DMS153 treated with DMSO at 0.1 percent for 48 hours (cell line): ENCODE measurements at regions not wholly inside any gene's neighbourhood (a gene's known extent, or its start where the extent isn't known, plus 50 kb on each side); places are given as distances from the start of the nearest gene placed in this dataset.

ENCODE experiments used
- DNase-seq: peaks from one replicate; lab custom pipeline; 2025; ENCODE audit not compliant: unreplicated experiment; lab: John Stamatoyannopoulos, UW

- no peak for DNase-seq
Measured at GRCh38 chr18:39759926-39760325, 2194.3 kb upstream of the CELF4 start.

GRCh38 chr18:39753178-39753577, 2187.6 kb upstream of the CELF4 start:
- DNase-seq, result no peak

GRCh38 chr18:39752351-39752750, 2186.8 kb upstream of the CELF4 start:
- DNase-seq, result no peak

- no peak for DNase-seq
Measured at GRCh38 chr18:39751921-39752320, 2186.3 kb upstream of the CELF4 start.

- DNase-seq, result no peak
Measured at GRCh38 chr18:39751161-39751560, 2185.6 kb upstream of the CELF4 start.

- no peak for DNase-seq
Measured at GRCh38 chr18:39749154-39749553, 2183.6 kb upstream of the CELF4 start.

- no peak for DNase-seq
Measured at GRCh38 chr18:39748727-39749126, 2183.1 kb upstream of the CELF4 start.

- no peak for DNase-seq
Measured at GRCh38 chr18:39746201-39746600, 2180.6 kb upstream of the CELF4 start.

GRCh38 chr18:39743463-39743862, 2177.9 kb upstream of the CELF4 start:
- DNase-seq, result no peak

- peak; percentile 95 for DNase-seq
Measured at GRCh38 chr18:39741755-39742466, 2176.3 kb upstream of the CELF4 start.

GRCh38 chr18:39737869-39738268, 2172.3 kb upstream of the CELF4 start:
- no peak for DNase-seq

- no peak for DNase-seq
Measured at GRCh38 chr18:39732918-39733317, 2167.3 kb upstream of the CELF4 start.

- no peak for DNase-seq
Measured at GRCh38 chr18:39730606-39731005, 2165.0 kb upstream of the CELF4 start.

- no peak for DNase-seq
Measured at GRCh38 chr18:39724652-39725051, 2159.1 kb upstream of the CELF4 start.

GRCh38 chr18:39721712-39722111, 2156.1 kb upstream of the CELF4 start:
- DNase-seq, result no peak

- DNase-seq, result no peak
Measured at GRCh38 chr18:39713961-39714360, 2148.4 kb upstream of the CELF4 start.

- DNase-seq, result no peak
Measured at GRCh38 chr18:39711701-39712100, 2146.1 kb upstream of the CELF4 start.

- DNase-seq, result no peak
Measured at GRCh38 chr18:39705362-39705761, 2139.8 kb upstream of the CELF4 start.

- DNase-seq, result no peak
Measured at GRCh38 chr18:39702888-39703287, 2137.3 kb upstream of the CELF4 start.

- no peak for DNase-seq
Measured at GRCh38 chr18:39701839-39702238, 2136.2 kb upstream of the CELF4 start.

- DNase-seq, result no peak
Measured at GRCh38 chr18:39701055-39701783, 2135.6 kb upstream of the CELF4 start.

- no peak for DNase-seq
Measured at GRCh38 chr18:39699340-39699964, 2133.9 kb upstream of the CELF4 start.
